Common myeloid progenitor, CD34-positive (primary cell): ENCODE measurements at regions not wholly inside any gene's neighbourhood (a gene's known extent, or its start where the extent isn't known, plus 50 kb on each side); places are given as distances from the start of the nearest gene placed in this dataset.
"Not testable (repeated sequence)": the region's sequence is repeated elsewhere in the genome, so short reads cannot be mapped to it uniquely, and the experiment has no call there.

Experiments used
- CTCF ChIA-PET: fragments of 350-600 bp; sonication (Branson Sonifier 250); formaldehyde crosslinking; loops from one replicate; lab custom pipeline; 2021; ENCODE audit warnings: antibody characterized with exemption; lab: Charles Lee
- POLR2A ChIA-PET: fragments of 350-600 bp; sonication (Branson Sonifier 250); formaldehyde crosslinking; loops from one replicate; lab custom pipeline; 2021; ENCODE audit warnings: antibody characterized with exemption; lab: Charles Lee
- DNase-seq, 3 donors: peaks; one replicate each; pipeline versions ENCODE4 v3.0.0 to v3.0.0-alpha.2; 2013
- H3K27ac ChIP-seq, 2 experiments: 1 replicate in 1 of 2; 2 replicates in 1 of 2; pipeline ENCODE4 v1.7.0; 2013; ENCODE audit warnings: inconsistent platforms in 2 of 2, low read length in 2 of 2, mild to moderate bottlenecking in 2 of 2, low read depth in 1 of 2, moderate library complexity in 1 of 2; ENCODE audit not compliant: severe bottlenecking in 2 of 2, insufficient read depth in 1 of 2, poor library complexity in 1 of 2
- H3K27me3 ChIP-seq, 5 experiments: replicated peaks in 2 of 5; 1 replicate in 3 of 5; 2 replicates in 2 of 5; pipeline versions ENCODE4 v1.6.1 to v1.7.0; 2013; ENCODE audit warnings: low read length in 4 of 5, mild to moderate bottlenecking in 2 of 5, moderate library complexity in 2 of 5, inconsistent platforms in 1 of 5; ENCODE audit not compliant: insufficient read depth in 5 of 5, control insufficient read depth in 4 of 5
- H3K36me3 ChIP-seq, 4 experiments: 1 replicate in 2 of 4; 2 replicates in 2 of 4; pipeline versions ENCODE4 v1.6.1 to v1.7.0; 2013; ENCODE audit warnings: low read length in 3 of 4, control low read depth in 1 of 4, mild to moderate bottlenecking in 1 of 4; ENCODE audit not compliant: control insufficient read depth in 4 of 4, insufficient read depth in 4 of 4
- H3K4me1 ChIP-seq, 4 experiments: 1 replicate in 3 of 4; 2 replicates in 1 of 4; pipeline versions ENCODE4 v1.6.1 to v1.7.1; 2013; ENCODE audit warnings: low read length in 3 of 4, mild to moderate bottlenecking in 3 of 4, control low read depth in 1 of 4, inconsistent platforms in 1 of 4, moderate library complexity in 1 of 4; ENCODE audit not compliant: control insufficient read depth in 4 of 4, insufficient read depth in 4 of 4; ENCODE audit errors: control extremely low read depth in 1 of 4
- H3K4me3 ChIP-seq, 7 experiments: 1 replicate in 4 of 7; 2 replicates in 3 of 7; pipeline versions ENCODE4 v1.5.1 to v1.7.0; 2013; ENCODE audit warnings: mild to moderate bottlenecking in 7 of 7, low read length in 6 of 7, moderate library complexity in 6 of 7, inconsistent platforms in 2 of 7, low read depth in 2 of 7, control low read depth in 1 of 7; ENCODE audit not compliant: insufficient read depth in 4 of 7, control insufficient read depth in 1 of 7; ENCODE audit errors: extremely low read depth in 1 of 7
- H3K9me3 ChIP-seq, 5 experiments: 1 replicate in 4 of 5; 2 replicates in 1 of 5; pipeline versions ENCODE4 v1.6.1 to v1.7.1; 2013; ENCODE audit warnings: low read length in 4 of 5, mild to moderate bottlenecking in 2 of 5, inconsistent platforms in 1 of 5, low read depth in 1 of 5, moderate library complexity in 1 of 5; ENCODE audit not compliant: control insufficient read depth in 4 of 5, insufficient read depth in 2 of 5; ENCODE audit errors: control extremely low read depth in 1 of 5
- whole genome bisulfite sequencing: methylation state at CpG from one replicate; pipeline ENCODE4 v1.1.5; 2013; ENCODE audit not compliant: insufficient coverage; 5-methylcytosine and 5-hydroxymethylcytosine counted together

GRCh38 chr21:35473496-35473895 is 424.4 kb upstream of the RUNX1 start:
- CTCF ChIA-PET, result no interaction called here
- H3K27me3 ChIP-seq, result no peaks in the 10 kb centered on the region
- WGBS, result no CpG with 5 or more reads among the region's 1 CpG
- H3K27ac ChIP-seq, result no peak overlapping the region
- POLR2A ChIA-PET, result no interaction called here
- H3K4me3 ChIP-seq, result no peak overlapping the region
- peaks cover 18 to 78% (median 39%) of the 10 kb centered on the region in 4 experiments for H3K4me1 ChIP-seq
- peak in 2 of 3 donors; percentile 48 to 54 for DNase-seq
- H3K9me3 ChIP-seq, result no peaks in the 10 kb centered on the region
- no peaks in the 10 kb centered on the region for H3K36me3 ChIP-seq

DNA sequence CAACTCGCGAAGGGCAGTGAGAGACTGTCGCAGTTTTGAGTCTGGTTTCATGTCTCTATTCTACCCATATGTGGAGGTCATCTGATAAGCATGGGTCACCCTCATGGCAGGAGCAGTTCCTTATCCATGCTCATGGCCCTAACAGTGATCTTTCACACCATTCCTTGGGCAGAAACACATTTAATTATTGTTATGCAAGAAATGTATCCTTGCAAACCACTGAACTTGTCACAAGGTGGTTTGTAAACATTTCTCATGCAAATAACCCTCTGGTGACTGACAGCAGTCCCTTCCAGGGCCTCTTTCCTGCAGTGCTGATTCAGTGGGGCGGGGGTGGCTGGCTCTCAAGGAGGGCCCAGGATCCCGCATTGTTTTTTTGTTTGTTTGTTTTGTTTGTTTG is 421.4 kb upstream of the RUNX1 start:
- POLR2A ChIA-PET, result no interaction called here
- Histone ChIP-seq H3K4me1 (peaks cover 4 to 53% (median 18%) of the 10 kb centered on the region in 4 experiments), H3K36me3 (no peaks in the 10 kb centered on the region), H3K27me3 (no peaks in the 10 kb centered on the region), H3K4me3 (no peak overlapping the region), H3K27ac (no peak overlapping the region), H3K9me3 (peaks cover 0 to 9% (median 0%) of the 10 kb centered on the region in 5 experiments)
- CTCF ChIA-PET, result no interaction called here
- 96% methylated on average over 3 of the region's 5 CpGs for WGBS
- DNase-seq, result no peak

DNA sequence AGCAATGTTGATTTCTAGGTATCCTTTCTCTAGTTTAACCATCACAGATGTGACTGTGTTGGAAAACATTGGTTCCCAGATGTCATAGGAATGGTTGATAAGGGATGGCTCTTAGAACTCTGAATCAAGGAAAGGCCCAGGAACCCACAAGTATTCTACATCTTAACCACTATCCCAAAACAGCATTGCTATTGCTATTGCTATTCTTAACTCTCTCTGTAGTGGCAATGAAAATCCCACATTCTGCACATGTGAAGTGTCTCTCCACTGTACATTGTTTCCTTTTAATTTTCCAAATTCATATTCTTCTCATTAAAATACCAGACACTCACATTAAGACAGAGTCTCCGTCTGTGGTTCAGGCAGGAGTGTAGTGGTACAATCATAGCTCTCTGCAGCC is 420.4 kb upstream of the RUNX1 start:
- 100% methylated on average over 1 of the region's 1 CpG for WGBS
- no peak overlapping the region for H3K27ac ChIP-seq
- H3K36me3 ChIP-seq, result no peaks in the 10 kb centered on the region
- no peak overlapping the region for H3K4me3 ChIP-seq
- DNase-seq, result no peak
- CTCF ChIA-PET, result interaction anchor here (0.9 kb wide), 1 partner anchor 9 kb away, joined by 3 read pairs; no protein-coding TSS in a partner anchor
- POLR2A ChIA-PET, result no interaction called here
- peaks cover 3 to 43% (median 12%) of the 10 kb centered on the region in 4 experiments for H3K4me1 ChIP-seq
- H3K27me3 ChIP-seq, result no peaks in the 10 kb centered on the region
- peaks cover 0 to 9% (median 0%) of the 10 kb centered on the region in 5 experiments for H3K9me3 ChIP-seq

GRCh38 chr21:35468991-35469390 is 419.9 kb upstream of the RUNX1 start:
- H3K9me3 ChIP-seq, result peaks cover 0 to 9% (median 0%) of the 10 kb centered on the region in 5 experiments
- no peak overlapping the region for H3K4me3 ChIP-seq
- 97% methylated on average over 5 of the region's 5 CpGs for WGBS
- ChIA-PET CTCF (no interaction called here), POLR2A (no interaction called here)
- no peak overlapping the region for H3K27ac ChIP-seq
- DNase-seq, result no peak
- H3K36me3 ChIP-seq, result no peaks in the 10 kb centered on the region
- H3K27me3 ChIP-seq, result no peaks in the 10 kb centered on the region
- peaks cover 3 to 38% (median 11%) of the 10 kb centered on the region in 4 experiments for H3K4me1 ChIP-seq

DNA sequence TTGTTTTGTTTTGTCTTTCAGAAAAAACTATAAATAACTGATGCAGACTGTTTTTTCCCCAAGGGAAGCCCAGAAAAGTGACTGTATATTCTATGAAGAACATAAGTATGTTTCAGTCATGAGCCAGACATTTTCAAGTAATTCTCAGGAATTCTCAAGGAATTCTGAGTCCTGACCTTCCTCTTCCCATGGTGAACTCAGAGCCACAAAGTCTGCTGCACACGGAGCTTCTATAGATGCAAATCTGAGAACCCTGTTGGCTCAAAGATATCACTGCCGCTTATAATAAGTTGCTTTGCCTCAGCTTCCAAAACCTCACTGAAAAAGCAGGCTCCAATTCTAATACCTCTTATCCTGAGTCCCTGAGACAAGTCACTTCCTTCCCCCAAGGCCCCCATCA is 418.5 kb upstream of the RUNX1 start:
- POLR2A ChIA-PET, result no interaction called here
- peaks cover 0 to 9% (median 0%) of the 10 kb centered on the region in 5 experiments for H3K9me3 ChIP-seq
- no peak overlapping the region for H3K27ac ChIP-seq
- no peaks in the 10 kb centered on the region for H3K36me3 ChIP-seq
- peaks cover 0 to 24% (median 7%) of the 10 kb centered on the region in 4 experiments for H3K4me1 ChIP-seq
- WGBS, result 95% methylated on average over 2 of the region's 2 CpGs
- no peak overlapping the region for H3K4me3 ChIP-seq
- no peak for DNase-seq
- CTCF ChIA-PET, result no interaction called here
- H3K27me3 ChIP-seq, result no peaks in the 10 kb centered on the region

DNA sequence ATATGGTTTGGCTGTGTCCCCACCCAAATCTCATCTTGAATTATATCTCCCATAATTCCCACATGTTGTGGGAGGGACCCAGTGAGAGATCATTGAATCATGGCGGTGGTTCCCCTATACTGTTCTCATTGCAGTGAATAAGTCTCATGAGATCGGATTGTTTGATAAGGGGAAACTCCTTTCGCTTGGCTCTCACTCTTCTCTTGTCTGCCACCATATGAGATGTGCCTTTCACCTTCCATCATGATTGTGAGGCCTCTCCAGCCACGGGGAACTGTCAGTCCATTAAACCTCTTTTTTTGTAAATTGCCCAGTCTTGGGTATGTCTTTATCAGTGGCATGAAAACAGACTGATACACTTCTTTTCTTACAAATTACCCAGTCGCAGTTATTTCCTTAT is 417.6 kb upstream of the RUNX1 start:
- H3K4me1 ChIP-seq, result peaks cover 3 to 20% (median 11%) of the 10 kb centered on the region in 4 experiments
- POLR2A ChIA-PET, H3K27ac ChIP-seq, DNase-seq, CTCF ChIA-PET, H3K36me3 ChIP-seq, H3K4me3 ChIP-seq, H3K27me3 ChIP-seq, H3K9me3 ChIP-seq: not testable (repeated sequence)
- WGBS, result 97% methylated on average over 4 of the region's 5 CpGs

DNA sequence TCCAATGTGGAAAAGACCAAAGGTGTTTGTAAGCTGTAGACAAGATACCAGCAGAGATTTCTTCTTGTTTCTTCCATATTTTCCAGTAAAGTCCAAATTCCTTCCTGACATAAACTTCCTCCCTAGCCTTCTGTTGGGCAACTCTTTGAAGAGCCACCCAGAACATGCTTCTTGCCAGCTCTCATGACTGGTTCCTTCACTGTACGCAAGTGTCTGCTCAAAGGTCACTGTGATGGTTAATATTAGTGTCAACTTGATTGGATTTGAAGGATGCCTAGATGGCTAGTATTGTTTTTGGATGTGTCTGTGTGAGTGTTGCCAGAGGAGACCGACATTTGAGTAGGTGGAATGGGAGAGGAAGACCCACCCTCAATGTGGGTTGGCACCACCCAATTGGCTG is 416.6 kb upstream of the RUNX1 start:
- ChIA-PET POLR2A (no interaction called here), CTCF (no interaction called here)
- Histone ChIP-seq H3K36me3 (no peaks in the 10 kb centered on the region), H3K4me3 (no peak overlapping the region), H3K9me3 (peaks cover 0 to 9% (median 0%) of the 10 kb centered on the region in 5 experiments), H3K4me1 (peaks cover 3 to 23% (median 12%) of the 10 kb centered on the region in 4 experiments), H3K27me3 (no peaks in the 10 kb centered on the region), H3K27ac (no peak overlapping the region)
- 100% methylated on average over 2 of the region's 2 CpGs for WGBS
- no peak for DNase-seq
